GM12878 (cell line): ENCODE measurements at regions not wholly inside any gene's neighbourhood (a gene's known extent, or its start where the extent isn't known, plus 50 kb on each side); places are given as distances from the start of the nearest gene placed in this dataset.

Experiments used
- ATAC-seq: fragments of 200-7000 bp; cut with Tn5 transposase; 3 replicates; pipeline ENCODE4 v1.9.1; 2020; ENCODE audit warnings: mild to moderate bottlenecking, moderate library complexity
- BruUV-seq: library from RNA; stranded (reverse); fragments of 400-500 nt; replicated peaks from 2 replicates; lab custom pipeline; 2021; lab: Mats Ljungman, UMichigan
- CTCF ChIA-PET: fragments of 300-600 bp; sonication (Branson Sonifier 250); formaldehyde crosslinking; extraction: SDS; loops from one replicate; lab custom pipeline; 2021; ENCODE audit warnings: inconsistent platforms; lab: Yijun Ruan, JAX
- POLR2A ChIA-PET: fragments of 350-600 bp; formaldehyde crosslinking; extraction: SDS; loops from one replicate; lab custom pipeline; 2021; ENCODE audit warnings: inconsistent platforms; lab: Charles Lee
- RAD21 ChIA-PET: fragments of 300-600 bp; sonication (Branson Sonifier 250); formaldehyde crosslinking; loops from one replicate; lab custom pipeline; 2023; ENCODE audit warnings: antibody characterized with exemption; ENCODE audit not compliant: unreplicated experiment; lab: Charles Lee
- SMC1A ChIA-PET: fragments of 300-600 bp; sonication (Branson Sonifier 250); formaldehyde crosslinking; loops from one replicate; lab custom pipeline; 2023; ENCODE audit not compliant: unreplicated experiment, uncharacterized antibody; lab: Charles Lee
- DNase-seq: peaks from one replicate; pipeline ENCODE4 v3.0.0-alpha.2; 2011; ENCODE audit warnings: low read depth, low spot score
- FAIRE-seq: peaks from 3 replicates; lab custom pipeline; 2011; peaks lifted over from hg19 to GRCh38; lab: Jason Lieb, UNC
- H2AFZ ChIP-seq: 2 replicates; pipeline ENCODE4 v1.6.0; 2011; ENCODE audit warnings: low read depth, low read length, control low read depth; ENCODE audit not compliant: control insufficient read depth
- H3K27ac ChIP-seq: 2 replicates; pipeline ENCODE4 v1.5.1; 2011; ENCODE audit warnings: control low read depth; ENCODE audit not compliant: control insufficient read depth, insufficient read depth
- H3K27me3 ChIP-seq, 2 experiments: replicated peaks in 1 of 2; 2 replicates each; pipeline versions ENCODE4 v1.6.0 to v1.6.1; 2011; ENCODE audit warnings: low read length in 1 of 2; ENCODE audit not compliant: control insufficient read depth in 2 of 2, insufficient read depth in 2 of 2
- H3K36me3 ChIP-seq, 2 experiments: 2 replicates each; pipeline ENCODE4 v1.5.1; 2011; ENCODE audit warnings: low read length in 1 of 2; ENCODE audit not compliant: control insufficient read depth in 2 of 2, insufficient read depth in 2 of 2
- H3K4me1 ChIP-seq: 2 replicates; pipeline ENCODE4 v1.6.1; 2011; ENCODE audit warnings: mild to moderate bottlenecking, low read length, moderate library complexity, mixed read lengths; ENCODE audit not compliant: control insufficient read depth, insufficient read depth
- H3K4me2 ChIP-seq: 2 replicates; pipeline ENCODE4 v1.6.0; 2011; ENCODE audit warnings: control low read depth; ENCODE audit not compliant: control insufficient read depth, insufficient read depth
- H3K4me3 ChIP-seq: fragments of 200-600 bp; sonication (generic); 2 replicates; pipeline ENCODE4 v1.5.1; 2016
- H3K79me2 ChIP-seq: 2 replicates; pipeline ENCODE4 v1.6.0; 2011; ENCODE audit warnings: low read length; ENCODE audit not compliant: control insufficient read depth, insufficient read depth
- H3K9ac ChIP-seq: 2 replicates; pipeline ENCODE4 v1.8.0; 2011; ENCODE audit warnings: low read length, control low read depth, mixed read lengths; ENCODE audit not compliant: control insufficient read depth, insufficient read depth
- H3K9me3 ChIP-seq: replicated peaks from 3 replicates; pipeline ENCODE4 v1.5.1; 2011; ENCODE audit warnings: mild to moderate bottlenecking, low read length; ENCODE audit not compliant: control insufficient read depth, insufficient read depth
- H4K20me1 ChIP-seq: 2 replicates; pipeline ENCODE4 v1.6.0; 2011; ENCODE audit not compliant: control insufficient read depth, insufficient read depth
- BACH1 ChIP-seq: fragments of 450-650 bp; IDR thresholded peaks from 2 replicates; pipeline ENCODE4 v1.6.1; 2017; ENCODE audit warnings: mild to moderate bottlenecking, borderline replicate concordance
- BCL11A ChIP-seq: IDR thresholded peaks from 2 replicates; pipeline ENCODE4 v1.6.1; 2011; ENCODE audit warnings: low read depth, low read length
- FOXK2 ChIP-seq: fragments of 450-650 bp; IDR thresholded peaks from 2 replicates; pipeline ENCODE4 v1.6.1; 2017; ENCODE audit warnings: mild to moderate bottlenecking, moderate library complexity
- HDAC2 ChIP-seq: fragments of 200-600 bp; sonication (generic); IDR thresholded peaks from 2 replicates; pipeline ENCODE4 v1.6.1; 2017
- JUNB ChIP-seq: IDR thresholded peaks from 2 replicates; pipeline ENCODE4 v1.6.1; 2016; ENCODE audit warnings: antibody characterized with exemption, mild to moderate bottlenecking
- MEF2B ChIP-seq: fragments of 450-650 bp; IDR thresholded peaks from 2 replicates; pipeline ENCODE4 v1.6.1; 2018; ENCODE audit warnings: mild to moderate bottlenecking, moderate library complexity; ENCODE audit not compliant: partially characterized antibody, poor library complexity, severe bottlenecking
- NFYB ChIP-seq: IDR thresholded peaks from 2 replicates; pipeline ENCODE4 v1.6.1; 2011; ENCODE audit warnings: low read depth, mild to moderate bottlenecking, low read length, improper control_type of control experiment, moderate library complexity; ENCODE audit not compliant: insufficient read depth
- PAX5 ChIP-seq: IDR thresholded peaks from 2 replicates; pipeline ENCODE4 v1.6.1; 2011; ENCODE audit warnings: low read depth, low read length, borderline replicate concordance
- PAX8 ChIP-seq: fragments of 450-650 bp; IDR thresholded peaks from 2 replicates; pipeline ENCODE4 v1.6.1; 2017; ENCODE audit warnings: mild to moderate bottlenecking, moderate library complexity
- PKNOX1 ChIP-seq: fragments of 450-650 bp; IDR thresholded peaks from 2 replicates; pipeline ENCODE4 v1.6.1; 2016; ENCODE audit warnings: mild to moderate bottlenecking
- POLR2A ChIP-seq: IDR thresholded peaks from 2 replicates; pipeline ENCODE4 v1.6.1; 2011; ENCODE audit warnings: low read depth, mild to moderate bottlenecking, low read length
- RAD51 ChIP-seq: fragments of 450-650 bp; IDR thresholded peaks from 2 replicates; pipeline ENCODE4 v1.6.1; 2016; ENCODE audit warnings: moderate library complexity, mild to moderate bottlenecking, inconsistent platforms
- RBBP5 ChIP-seq: fragments of 200-600 bp; sonication (generic); conservative IDR thresholded peaks from 2 replicates; pipeline ENCODE4 v1.6.1; 2016
- RCOR1 ChIP-seq: conservative IDR thresholded peaks from 2 replicates; pipeline ENCODE4 v1.6.1; 2012; ENCODE audit warnings: low read depth, low read length, improper control_type of control experiment
- SMAD1 ChIP-seq: fragments of 450-650 bp; IDR thresholded peaks from 2 replicates; pipeline ENCODE4 v1.6.1; 2018; ENCODE audit warnings: mild to moderate bottlenecking, low read depth; ENCODE audit not compliant: partially characterized antibody
- SP1 ChIP-seq: IDR thresholded peaks from one replicate; pipeline ENCODE4 v1.6.1; 2011; ENCODE audit warnings: low read depth, low read length
- USF1 ChIP-seq: IDR thresholded peaks from 2 replicates; pipeline ENCODE4 v1.6.1; 2011; ENCODE audit warnings: borderline replicate concordance, low read depth, mild to moderate bottlenecking, moderate library complexity, mixed read lengths, low read length; ENCODE audit not compliant: insufficient read depth; ENCODE audit errors: extremely low read length
- USF2 ChIP-seq: IDR thresholded peaks from 2 replicates; pipeline ENCODE4 v1.6.1; 2011; ENCODE audit warnings: low read depth, low read length, improper control_type of control experiment, borderline replicate concordance
- WGBS: methylation state at CpG from one replicate; pipeline ENCODE4 v1.1.6; 2016; ENCODE audit warnings: low lambda C conversion rate; ENCODE audit not compliant: insufficient replicate concordance, insufficient coverage; ENCODE audit errors: missing lambda C conversion rate; 5-methylcytosine and 5-hydroxymethylcytosine counted together
- in situ Hi-C: fragments of 300-500 bp; cut with MboI; formaldehyde crosslinking; loops from 9 replicates; pipeline ENCODE4 v1.14.3; 2018; ENCODE audit warnings: mixed read lengths
- intact Hi-C: fragments of 100-400 bp; cut with micrococcal nuclease; formaldehyde crosslinking; loops from one replicate; pipeline ENCODE4 v1.14.2; 2022; ENCODE audit not compliant: unreplicated experiment
- TF ChIP-seq, protein P1 (sequence below): IDR thresholded peaks from 2 replicates; pipeline ENCODE4 v1.6.1; 2012; ENCODE audit warnings: low read depth, low read length, improper control_type of control experiment

GRCh38 chr10:123595661-123596060, 70.5 kb upstream of the GPR26 start (continued):
- no peak for TF ChIP-seq PKNOX1
- TF ChIP-seq RCOR1, result no peak
- TF ChIP-seq JUNB, result no peak
- no peak for TF ChIP-seq BACH1
- no peak for TF ChIP-seq USF1
- TF ChIP-seq NFYB, result no peak
- TF ChIP-seq HDAC2, result no peak

DNA sequence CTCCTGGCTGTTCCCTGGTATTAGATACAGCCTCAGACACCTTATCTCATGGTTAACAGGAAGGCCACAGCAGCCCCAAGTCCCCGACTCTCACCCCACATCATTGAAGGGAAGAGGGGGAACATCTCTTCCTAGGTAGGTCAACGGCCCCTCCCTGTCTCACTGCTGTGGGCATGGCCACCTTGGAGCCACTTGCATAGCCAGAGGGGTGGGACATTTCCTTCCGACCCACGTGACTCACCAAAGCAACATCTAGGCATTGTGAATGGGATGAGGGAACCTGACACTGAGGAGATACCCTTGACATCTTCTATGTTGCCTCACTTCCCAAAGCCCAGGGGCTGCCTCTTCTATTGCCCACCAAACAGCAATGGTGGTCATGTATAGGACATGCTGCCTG, 68.5 kb upstream of the GPR26 start:
- 0% methylated on average over 4 of the region's 4 CpGs for WGBS
- TF ChIP-seq POLR2A (no peak), FOXK2 (no peak), SP1 (no peak), RAD51 (no peak), PAX8 (no peak), BCL11A (no peak), MEF2B (no peak), RBBP5 (no peak), PAX5 (no peak), SMAD1 (no peak), USF2 (no peak)
- TF ChIP-seq, protein P1, sequence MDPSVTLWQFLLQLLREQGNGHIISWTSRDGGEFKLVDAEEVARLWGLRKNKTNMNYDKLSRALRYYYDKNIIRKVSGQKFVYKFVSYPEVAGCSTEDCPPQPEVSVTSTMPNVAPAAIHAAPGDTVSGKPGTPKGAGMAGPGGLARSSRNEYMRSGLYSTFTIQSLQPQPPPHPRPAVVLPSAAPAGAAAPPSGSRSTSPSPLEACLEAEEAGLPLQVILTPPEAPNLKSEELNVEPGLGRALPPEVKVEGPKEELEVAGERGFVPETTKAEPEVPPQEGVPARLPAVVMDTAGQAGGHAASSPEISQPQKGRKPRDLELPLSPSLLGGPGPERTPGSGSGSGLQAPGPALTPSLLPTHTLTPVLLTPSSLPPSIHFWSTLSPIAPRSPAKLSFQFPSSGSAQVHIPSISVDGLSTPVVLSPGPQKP, result no peak
- DNase-seq (no peak), ATAC-seq (no peak), FAIRE-seq (no peak)
- RAD21 ChIA-PET, result no interaction called here
- Histone ChIP-seq H3K4me1 (no peaks in the 10 kb centered on the region), H3K79me2 (no peaks in the 10 kb centered on the region), H3K9ac (no peak overlapping the region), H3K4me3 (no peak overlapping the region), H3K27me3 (no peaks in the 10 kb centered on the region), H3K9me3 (no peaks in the 10 kb centered on the region), H4K20me1 (no peaks in the 10 kb centered on the region), H2AFZ (no peak overlapping the region), H3K36me3 (no peaks in the 10 kb centered on the region), H3K4me2 (no peak overlapping the region), H3K27ac (no peak overlapping the region)
- BruUV-seq, result no TSS peak
- POLR2A ChIA-PET, result interaction anchor here (0.6 kb wide), 1 partner anchor 148 kb away, joined by 3 read pairs; no protein-coding TSS in a partner anchor
- SMC1A ChIA-PET, result no interaction called here
- CTCF ChIA-PET, result no interaction called here
- in situ Hi-C loops, result no loop called here
- intact Hi-C loops, result no loop called here
